ENCODE measurements at regions not wholly inside any gene's neighbourhood (a gene's known extent, or its start where the extent isn't known, plus 50 kb on each side); places are given as distances from the start of the nearest gene placed in this dataset.

DNA sequence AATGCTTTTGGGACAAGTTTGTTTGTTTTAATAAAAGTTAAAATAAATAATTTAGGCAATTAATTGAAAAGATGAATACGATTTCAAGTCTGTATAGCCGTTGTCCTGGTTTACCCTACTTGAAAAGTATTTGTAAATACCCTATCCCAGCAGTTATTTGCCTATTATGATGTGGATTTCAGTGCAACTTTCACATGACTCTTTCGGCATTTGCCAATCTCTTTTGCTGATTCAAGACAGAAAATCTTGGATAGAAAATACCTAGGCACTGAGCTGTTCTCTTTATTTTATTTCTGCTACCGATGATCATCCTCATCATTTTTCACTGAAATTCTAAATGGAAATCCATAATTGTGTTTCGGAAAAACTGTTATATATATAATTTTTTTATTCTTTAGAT is 125.9 kb upstream of the FZD8 start:
- no peak overlapping the region for H2AFZ ChIP-seq (ENCODE audit: insufficient read depth, low read depth, low read length, poor library complexity, severe bottlenecking)
- H3K9ac ChIP-seq (ENCODE audit: insufficient read depth, low read length, poor library complexity, severe bottlenecking): no peak overlapping the region
- Mint-ChIP-seq H3K4me1 (peaks cover 7% of the 10 kb centered on the region), H3K27ac (no peak overlapping the region), H3K4me3 (no peak overlapping the region), H3K27me3 (ENCODE audit: low read depth in 3 of 3) (peaks cover 3 to 4% (median 3%) of the 10 kb centered on the region in 3 donors), H3K9me3 (peaks cover 0 to 6% (median 4%) of the 10 kb centered on the region in 7 donors), H3K36me3 (no peaks in the 10 kb centered on the region)
- 100% methylated on average over 1 of the region's 5 CpGs for WGBS (ENCODE audit: insufficient coverage)
- no peaks in the 10 kb centered on the region for H3K79me2 ChIP-seq (ENCODE audit: insufficient read depth, low read length)
- H3K36me3 ChIP-seq (replicated peaks in 1 of 2; ENCODE audit: control insufficient read depth in 1 of 2, insufficient read depth in 2 of 2, low read length in 2 of 2): no peaks in the 10 kb centered on the region
- no peaks in the 10 kb centered on the region for H4K20me1 ChIP-seq (ENCODE audit: insufficient read depth, low read length)
- no peaks in the 10 kb centered on the region for H3K9me3 ChIP-seq (replicated peaks in 1 of 2; ENCODE audit: control insufficient read depth in 1 of 2, insufficient read depth in 1 of 2, low read length in 2 of 2)
- no peaks in the 10 kb centered on the region for H3K4me1 ChIP-seq (ENCODE audit: control insufficient read depth in 1 of 2, insufficient read depth in 2 of 2, low read length in 2 of 2)
- DNase-seq: no peak
- no peaks in the 10 kb centered on the region for H3K27me3 ChIP-seq (ENCODE audit: control insufficient read depth in 2 of 2, insufficient read depth in 2 of 2, low read length in 2 of 2)
- H3K4me3 ChIP-seq (replicated peaks in 1 of 3; ENCODE audit: low read depth in 2 of 3, low read length in 3 of 3): no peak overlapping the region
- H3K27ac ChIP-seq (ENCODE audit: low read depth in 1 of 2, low read length in 2 of 2): no peak overlapping the region
- TF ChIP-seq, protein P1, sequence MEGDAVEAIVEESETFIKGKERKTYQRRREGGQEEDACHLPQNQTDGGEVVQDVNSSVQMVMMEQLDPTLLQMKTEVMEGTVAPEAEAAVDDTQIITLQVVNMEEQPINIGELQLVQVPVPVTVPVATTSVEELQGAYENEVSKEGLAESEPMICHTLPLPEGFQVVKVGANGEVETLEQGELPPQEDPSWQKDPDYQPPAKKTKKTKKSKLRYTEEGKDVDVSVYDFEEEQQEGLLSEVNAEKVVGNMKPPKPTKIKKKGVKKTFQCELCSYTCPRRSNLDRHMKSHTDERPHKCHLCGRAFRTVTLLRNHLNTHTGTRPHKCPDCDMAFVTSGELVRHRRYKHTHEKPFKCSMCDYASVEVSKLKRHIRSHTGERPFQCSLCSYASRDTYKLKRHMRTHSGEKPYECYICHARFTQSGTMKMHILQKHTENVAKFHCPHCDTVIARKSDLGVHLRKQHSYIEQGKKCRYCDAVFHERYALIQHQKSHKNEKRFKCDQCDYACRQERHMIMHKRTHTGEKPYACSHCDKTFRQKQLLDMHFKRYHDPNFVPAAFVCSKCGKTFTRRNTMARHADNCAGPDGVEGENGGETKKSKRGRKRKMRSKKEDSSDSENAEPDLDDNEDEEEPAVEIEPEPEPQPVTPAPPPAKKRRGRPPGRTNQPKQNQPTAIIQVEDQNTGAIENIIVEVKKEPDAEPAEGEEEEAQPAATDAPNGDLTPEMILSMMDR (IDR thresholded peaks at IDR 0.05): no peak
- intact Hi-C loops (cut with micrococcal nuclease): no loop called here
- no peak overlapping the region for H3K4me2 ChIP-seq (replicated peaks; ENCODE audit: extremely low read depth, low read length, poor library complexity, severe bottlenecking)

DNA sequence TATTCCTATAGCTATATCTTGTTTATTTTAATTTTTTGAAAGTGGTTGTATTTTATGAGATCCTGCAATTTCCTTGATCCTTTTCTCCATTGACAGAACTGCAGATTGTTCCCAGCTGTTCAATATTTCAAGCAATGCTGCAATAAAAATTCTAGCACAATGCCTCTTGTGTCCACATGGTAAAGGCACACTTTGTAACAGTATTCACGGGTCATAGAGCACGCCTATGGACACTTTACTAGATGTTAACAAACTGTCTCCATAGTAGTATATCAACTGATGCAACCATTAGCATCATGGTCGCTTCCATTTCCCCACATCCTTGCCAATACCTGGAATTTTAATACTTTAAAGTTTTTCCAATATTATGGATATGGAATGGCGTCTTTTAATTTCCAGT is 123.9 kb upstream of the FZD8 start:
- TF ChIP-seq, protein P1 (IDR thresholded peaks at IDR 0.05): no peak
- H3K4me1 ChIP-seq (ENCODE audit: control insufficient read depth in 1 of 2, insufficient read depth in 2 of 2, low read length in 2 of 2): no peaks in the 10 kb centered on the region
- H3K9me3 ChIP-seq (replicated peaks in 1 of 2; ENCODE audit: control insufficient read depth in 1 of 2, insufficient read depth in 1 of 2, low read length in 2 of 2): no peaks in the 10 kb centered on the region
- no peak overlapping the region for H3K4me3 ChIP-seq (replicated peaks in 1 of 3; ENCODE audit: low read depth in 2 of 3, low read length in 3 of 3)
- H3K4me1 Mint-ChIP-seq: peaks cover 7% of the 10 kb centered on the region
- H2AFZ ChIP-seq (ENCODE audit: insufficient read depth, low read depth, low read length, poor library complexity, severe bottlenecking): no peak overlapping the region
- H3K27ac Mint-ChIP-seq: no peak overlapping the region
- H3K36me3 ChIP-seq (replicated peaks in 1 of 2; ENCODE audit: control insufficient read depth in 1 of 2, insufficient read depth in 2 of 2, low read length in 2 of 2): no peaks in the 10 kb centered on the region
- H3K27me3 ChIP-seq (ENCODE audit: control insufficient read depth in 2 of 2, insufficient read depth in 2 of 2, low read length in 2 of 2): no peaks in the 10 kb centered on the region
- peaks cover 3 to 4% (median 3%) of the 10 kb centered on the region in 3 donors for H3K27me3 Mint-ChIP-seq (ENCODE audit: low read depth in 3 of 3)
- no peak overlapping the region for H3K9ac ChIP-seq (ENCODE audit: insufficient read depth, low read length, poor library complexity, severe bottlenecking)
- H3K9me3 Mint-ChIP-seq: peaks cover 0 to 6% (median 4%) of the 10 kb centered on the region in 7 donors
- no peak overlapping the region for H3K4me2 ChIP-seq (replicated peaks; ENCODE audit: extremely low read depth, low read length, poor library complexity, severe bottlenecking)
- H3K27ac ChIP-seq (ENCODE audit: low read depth in 1 of 2, low read length in 2 of 2): no peak overlapping the region
- H3K4me3 Mint-ChIP-seq: no peak overlapping the region
- no peaks in the 10 kb centered on the region for H4K20me1 ChIP-seq (ENCODE audit: insufficient read depth, low read length)
- no CpG with 5 or more reads among the region's 4 CpGs for WGBS (ENCODE audit: insufficient coverage)
- H3K36me3 Mint-ChIP-seq: no peaks in the 10 kb centered on the region
- no peak for DNase-seq
- no peaks in the 10 kb centered on the region for H3K79me2 ChIP-seq (ENCODE audit: insufficient read depth, low read length)
- intact Hi-C loops (cut with micrococcal nuclease): no loop called here
